ENCODE measurements at regions not wholly inside any gene's neighbourhood (a gene's known extent, or its start where the extent isn't known, plus 50 kb on each side); places are given as distances from the start of the nearest gene placed in this dataset.

- H3K9me2 ChIP-seq (replicated peaks; ENCODE audit: low read length) = no peaks in the 10 kb centered on the region
- DNase-seq (no peak), ATAC-seq (no peak)
- H3F3A ChIP-seq (ENCODE audit: low read length, unreplicated experiment) = no peaks in the 10 kb centered on the region
- no peaks in the 10 kb centered on the region for H3K36me3 ChIP-seq (ENCODE audit: low read depth, low read length)
- intact Hi-C loops (cut with micrococcal nuclease) = no loop called here
- H3K27ac ChIP-seq (ENCODE audit: low read length) = no peak overlapping the region
- BruUV-seq (replicated peaks) = no TSS peak
- no peaks in the 10 kb centered on the region for H3K79me2 ChIP-seq (ENCODE audit: low read length)
- H3K4me1 ChIP-seq (ENCODE audit: insufficient read depth, low read length) = no peaks in the 10 kb centered on the region
- no peak overlapping the region for H3K4me2 ChIP-seq (ENCODE audit: low read length)
- ChIA-PET POLR2A (ENCODE audit: unreplicated experiment) (no interaction called here), CTCF (no interaction called here)
- peaks cover 71% of the 10 kb centered on the region for H3K27me3 ChIP-seq (ENCODE audit: low read length)
- no peak overlapping the region for H3K4me3 ChIP-seq (ENCODE audit: low read length)
- no peak overlapping the region for H3K9ac ChIP-seq (ENCODE audit: low read length)
- TF ChIP-seq CTCF (conservative IDR thresholded peaks at IDR 0.05; ENCODE audit: low read depth, low read length) = no peak
- no peak for TF ChIP-seq EZH2 (IDR thresholded peaks at IDR 0.05; ENCODE audit: low read length, unreplicated experiment)
- TF ChIP-seq EZH2phosphoT487 (IDR thresholded peaks at IDR 0.05; ENCODE audit: borderline replicate concordance, low read length) = no peak
- H3K9me3 ChIP-seq (ENCODE audit: low read length) = no peaks in the 10 kb centered on the region
- no peaks in the 10 kb centered on the region for H4K20me1 ChIP-seq (ENCODE audit: low read length)
- H2AFZ ChIP-seq (ENCODE audit: low read length) = no peak overlapping the region
These were observed 75.5 kb upstream of the RBM19 start for GRCh38 chr12:114041590-114041989.

DNA sequence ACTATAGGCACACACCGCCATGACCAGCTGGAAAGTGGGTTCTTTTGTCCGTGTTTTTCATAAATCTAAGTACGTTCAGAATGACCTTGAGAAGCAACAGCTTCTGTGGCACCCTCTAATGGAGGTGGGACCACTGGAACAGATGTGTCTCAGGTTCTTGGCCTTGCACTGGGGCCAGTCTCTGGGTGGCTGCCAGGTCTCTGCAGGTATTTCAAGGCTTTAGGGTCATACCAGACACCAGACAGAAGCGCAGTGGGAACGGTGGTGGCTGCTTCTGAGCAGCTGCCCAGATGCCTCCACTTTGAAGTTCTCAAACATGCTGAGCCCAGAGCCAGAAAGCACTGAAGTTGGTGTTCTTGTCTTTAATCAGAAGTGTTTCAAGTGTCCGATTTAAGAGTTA, 75.0 kb upstream of the RBM19 start:
- CTCF ChIA-PET = no interaction called here
- TF ChIP-seq EZH2 (IDR thresholded peaks at IDR 0.05; ENCODE audit: low read length, unreplicated experiment) (no peak), CTCF (conservative IDR thresholded peaks at IDR 0.05; ENCODE audit: low read depth, low read length) (no peak), EZH2phosphoT487 (IDR thresholded peaks at IDR 0.05; ENCODE audit: borderline replicate concordance, low read length) (no peak)

DNA sequence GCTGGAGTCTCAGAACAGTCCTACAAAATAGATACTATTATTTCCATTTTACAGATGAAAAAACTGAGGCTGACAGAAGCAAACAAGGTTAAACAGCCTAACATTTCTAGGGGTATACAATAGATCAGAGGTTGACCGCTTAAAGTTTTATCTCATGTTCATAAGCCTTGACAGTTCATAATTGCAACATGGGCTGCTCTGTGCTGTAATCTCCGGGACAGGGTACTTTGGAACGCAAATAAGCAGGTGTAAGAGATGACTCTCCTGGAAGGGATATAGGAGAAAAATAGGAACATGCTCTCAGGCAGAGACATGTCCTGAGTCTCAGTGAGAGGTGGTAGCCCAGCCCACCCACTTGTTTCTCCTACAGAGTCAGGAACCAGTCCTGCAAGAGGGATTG, 72.8 kb upstream of the RBM19 start:
- H3K27me3 ChIP-seq (ENCODE audit: low read length) = peaks cover 69% of the 10 kb centered on the region
- ChIA-PET POLR2A (ENCODE audit: unreplicated experiment) (no interaction called here), CTCF (no interaction called here)
- no peak overlapping the region for H3K9ac ChIP-seq (ENCODE audit: low read length)
- TF ChIP-seq EZH2 (IDR thresholded peaks at IDR 0.05; ENCODE audit: low read length, unreplicated experiment) = no peak
- no peak for TF ChIP-seq EZH2phosphoT487 (IDR thresholded peaks at IDR 0.05; ENCODE audit: borderline replicate concordance, low read length)
- no peak for TF ChIP-seq CTCF (conservative IDR thresholded peaks at IDR 0.05; ENCODE audit: low read depth, low read length)
- H3K79me2 ChIP-seq (ENCODE audit: low read length) = no peaks in the 10 kb centered on the region
- ATAC-seq = no peak
- H3K9me3 ChIP-seq (ENCODE audit: low read length) = no peaks in the 10 kb centered on the region
- no peaks in the 10 kb centered on the region for H3K4me1 ChIP-seq (ENCODE audit: insufficient read depth, low read length)
- no peaks in the 10 kb centered on the region for H3K9me2 ChIP-seq (replicated peaks; ENCODE audit: low read length)
- H4K20me1 ChIP-seq (ENCODE audit: low read length) = no peaks in the 10 kb centered on the region
- no peak overlapping the region for H3K4me3 ChIP-seq (ENCODE audit: low read length)
- BruUV-seq (replicated peaks) = no TSS peak
- no peaks in the 10 kb centered on the region for H3F3A ChIP-seq (ENCODE audit: low read length, unreplicated experiment)
- H3K4me2 ChIP-seq (ENCODE audit: low read length) = no peak overlapping the region
- no peak overlapping the region for H2AFZ ChIP-seq (ENCODE audit: low read length)
- DNase-seq = no peak
- intact Hi-C loops (cut with micrococcal nuclease) = no loop called here
- no peak overlapping the region for H3K27ac ChIP-seq (ENCODE audit: low read length)
- no peaks in the 10 kb centered on the region for H3K36me3 ChIP-seq (ENCODE audit: low read depth, low read length)

More for the DNA sequence above, 75.0 kb upstream of the RBM19 start:
- no peak overlapping the region for H3K4me3 ChIP-seq (ENCODE audit: low read length)
- no peaks in the 10 kb centered on the region for H3K4me1 ChIP-seq (ENCODE audit: insufficient read depth, low read length)
- no peaks in the 10 kb centered on the region for H3K9me3 ChIP-seq (ENCODE audit: low read length)
- BruUV-seq (replicated peaks) = no TSS peak
- H3F3A ChIP-seq (ENCODE audit: low read length, unreplicated experiment) = no peaks in the 10 kb centered on the region
- H2AFZ ChIP-seq (ENCODE audit: low read length) = no peak overlapping the region
- no peaks in the 10 kb centered on the region for H3K79me2 ChIP-seq (ENCODE audit: low read length)
- no peak for ATAC-seq
- intact Hi-C loops (cut with micrococcal nuclease) = no loop called here
- H3K9ac ChIP-seq (ENCODE audit: low read length) = no peak overlapping the region
- no peaks in the 10 kb centered on the region for H3K9me2 ChIP-seq (replicated peaks; ENCODE audit: low read length)
- no peak overlapping the region for H3K4me2 ChIP-seq (ENCODE audit: low read length)
- DNase-seq = no peak
- H3K27ac ChIP-seq (ENCODE audit: low read length) = no peak overlapping the region
- H4K20me1 ChIP-seq (ENCODE audit: low read length) = no peaks in the 10 kb centered on the region
- H3K27me3 ChIP-seq (ENCODE audit: low read length) = peaks cover 71% of the 10 kb centered on the region
- H3K36me3 ChIP-seq (ENCODE audit: low read depth, low read length) = no peaks in the 10 kb centered on the region
- POLR2A ChIA-PET (ENCODE audit: unreplicated experiment) = no interaction called here
